Fibroblast of the aortic adventitia (primary cell): ENCODE measurements at regions not wholly inside any gene's neighbourhood (a gene's known extent, or its start where the extent isn't known, plus 50 kb on each side); places are given as distances from the start of the nearest gene placed in this dataset.

Experiments used
- DNase-seq: peaks from one replicate; pipeline ENCODE4 v3.0.0-alpha.2; 2010; ENCODE audit warnings: low read depth
- H3K4me3 ChIP-seq: 2 replicates; pipeline ENCODE4 v1.5.1; 2011; ENCODE audit warnings: low read depth, mild to moderate bottlenecking, control low read depth, low read length, moderate library complexity
- CTCF ChIP-seq: IDR thresholded peaks from 2 replicates; pipeline ENCODE4 v1.5.1; 2011; ENCODE audit warnings: mild to moderate bottlenecking, low read length, control low read depth, inconsistent platforms; ENCODE audit not compliant: insufficient read depth

GRCh38 chr5:89292487-89292886, 409.5 kb upstream of the MEF2C start:
- DNase-seq: no peak

GRCh38 chr5:89289604-89290003, 406.6 kb upstream of the MEF2C start:
- no peak overlapping the region for H3K4me3 ChIP-seq
- DNase-seq: peak; percentile 44
- no peak for TF ChIP-seq CTCF

More at GRCh38 chr5:89292487-89292886, 409.5 kb upstream of the MEF2C start:
- no peak overlapping the region for H3K4me3 ChIP-seq
- no peak for TF ChIP-seq CTCF

- TF ChIP-seq CTCF: no peak
- no peak overlapping the region for H3K4me3 ChIP-seq
- DNase-seq: no peak
These were observed 405.0 kb upstream of the MEF2C start for GRCh38 chr5:89287964-89288363.

- no peak for TF ChIP-seq CTCF
- H3K4me3 ChIP-seq: no peak overlapping the region
- DNase-seq: no peak
These were observed 403.3 kb upstream of the MEF2C start for GRCh38 chr5:89286320-89286719.

- no peak overlapping the region for H3K4me3 ChIP-seq
- TF ChIP-seq CTCF: no peak
These were observed 400.9 kb upstream of the MEF2C start for GRCh38 chr5:89283728-89284493.

GRCh38 chr5:89282554-89283510, 399.8 kb upstream of the MEF2C start:
- no peak overlapping the region for H3K4me3 ChIP-seq
- no peak for TF ChIP-seq CTCF
- DNase-seq: peak; percentile 78

More at GRCh38 chr5:89283728-89284493, 400.9 kb upstream of the MEF2C start:
- no peak for DNase-seq
